Inflammatory macrophage treated with lipopolysaccharide for 1 hour (primary cell): ENCODE measurements at regions not wholly inside any gene's neighbourhood (a gene's known extent, or its start where the extent isn't known, plus 50 kb on each side); places are given as distances from the start of the nearest gene placed in this dataset.
"Not testable (repeated sequence)": the region's sequence is repeated elsewhere in the genome, so short reads cannot be mapped to it uniquely, and the experiment has no call there.

Source experiments
- DNase-seq, 2 donors: peaks; one replicate each; pipeline ENCODE4 v3.0.0-alpha.2; 2020 to 2022

DNA sequence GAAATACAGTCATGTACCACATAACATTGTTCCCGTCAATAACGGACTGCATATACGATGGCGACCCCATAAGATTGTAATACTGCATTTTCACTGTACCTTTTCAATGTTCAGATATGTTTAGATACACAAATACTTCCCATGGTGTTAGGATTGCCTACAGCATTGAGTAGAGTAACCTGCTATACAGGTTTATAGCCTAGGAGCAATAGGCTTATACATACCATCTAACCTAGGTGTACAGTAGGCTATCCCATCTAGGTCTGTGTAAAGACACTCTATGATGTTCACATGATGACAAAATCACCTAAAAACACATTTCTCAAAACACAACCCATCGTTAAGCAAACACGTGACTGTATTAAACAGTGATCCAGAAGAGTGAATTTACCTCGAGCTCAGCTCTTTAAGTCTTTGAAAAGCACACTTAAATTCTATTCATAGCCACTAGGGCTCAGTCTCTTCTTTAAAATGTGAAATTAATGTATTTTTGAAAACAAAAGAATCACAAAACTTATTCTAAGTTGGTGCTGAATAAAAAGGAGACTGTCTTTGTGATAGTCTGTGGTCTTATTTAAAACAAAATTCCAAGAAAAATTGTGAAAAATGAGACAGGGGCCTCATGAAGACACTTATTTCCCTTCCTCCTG, 239.1 kb upstream of the ARID2 start:
- no peak for DNase-seq

DNA sequence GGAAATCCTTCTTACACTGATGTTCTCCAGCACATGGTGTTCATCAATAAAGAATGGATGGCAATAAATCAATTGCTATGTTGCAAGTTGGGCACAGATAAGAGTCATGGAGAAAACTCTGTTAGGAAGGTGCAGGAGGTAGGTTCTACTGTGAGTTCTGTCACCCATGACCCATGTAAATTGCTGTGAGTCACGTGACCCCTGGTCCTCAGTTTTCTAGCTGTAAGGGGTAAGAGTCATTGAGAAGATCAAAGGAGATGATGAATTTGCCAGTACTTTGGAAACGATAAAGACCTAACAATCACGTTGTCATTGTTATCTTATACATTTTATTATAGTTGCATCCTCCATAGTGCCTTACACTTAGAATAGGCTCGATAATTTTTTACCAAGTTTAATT, 235.2 kb upstream of the ARID2 start:
- DNase-seq, result no peak

DNA sequence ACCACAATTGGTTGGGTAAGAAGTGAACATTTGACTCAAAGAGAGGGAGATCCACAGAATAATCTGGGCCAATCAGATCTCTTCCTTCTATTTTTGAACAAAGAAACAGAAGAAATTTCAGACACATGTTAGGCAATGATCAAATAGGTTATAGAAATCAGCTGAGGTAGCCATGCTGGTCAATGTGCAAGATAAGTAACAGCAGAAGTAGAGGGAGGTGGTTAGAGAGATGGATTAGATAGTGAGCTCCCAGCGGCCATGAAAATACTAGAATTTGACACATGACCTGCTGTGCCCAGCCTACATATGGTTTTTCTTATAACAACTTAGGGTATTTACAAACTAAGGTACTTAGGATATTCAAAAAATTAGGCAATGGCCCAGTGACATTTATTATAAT, 230.9 kb upstream of the ARID2 start:
- no peak for DNase-seq

DNA sequence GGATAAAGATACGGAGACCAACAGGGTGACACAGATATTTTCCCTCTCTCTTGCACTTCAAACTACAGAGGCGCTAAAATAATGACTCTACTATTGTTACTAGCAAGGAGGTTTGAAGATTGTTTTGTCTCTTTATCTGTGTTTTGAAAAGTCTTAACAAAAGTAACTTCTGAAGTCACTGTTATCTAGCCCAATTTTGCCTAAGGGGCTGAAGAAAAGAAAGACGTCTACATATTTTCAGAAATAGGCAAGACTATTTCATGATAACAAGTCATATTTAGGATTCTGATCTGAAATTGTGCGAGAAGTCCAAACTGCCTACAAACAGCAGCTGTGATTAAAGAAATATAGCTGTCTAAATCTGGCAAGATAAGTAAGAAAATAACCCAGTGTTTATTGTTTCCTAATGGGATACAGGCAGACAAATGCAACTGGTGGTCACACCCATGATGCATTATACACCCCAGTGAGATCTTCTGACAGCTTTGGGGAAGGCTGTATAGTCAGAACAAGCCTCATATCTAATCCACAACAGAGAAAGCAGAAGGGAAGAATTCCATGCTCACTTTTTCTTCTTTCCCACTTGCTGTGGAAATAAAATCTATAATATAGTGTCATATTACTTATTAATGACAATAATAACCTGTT, 226.9 kb upstream of the ARID2 start:
- DNase-seq, result no peak

DNA sequence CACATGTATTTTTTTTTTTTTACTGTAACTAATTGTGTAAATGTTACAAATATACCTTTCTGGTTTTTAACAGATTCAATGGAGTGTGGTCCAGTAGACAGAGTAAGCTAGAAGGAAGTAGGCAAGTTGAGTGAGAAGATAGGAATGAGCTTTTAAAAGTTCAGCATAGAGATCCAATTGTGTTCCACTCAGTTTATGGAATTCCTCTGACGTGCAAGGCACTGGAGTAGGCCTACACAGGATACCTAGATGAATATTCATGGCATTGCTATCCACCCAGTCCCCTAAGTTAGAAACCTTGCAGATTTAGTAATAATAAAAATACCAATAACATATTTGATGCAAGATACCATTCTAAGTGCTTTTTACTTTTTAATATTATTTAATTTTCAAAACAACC, 225.6 kb upstream of the ARID2 start:
- no peak for DNase-seq

DNA sequence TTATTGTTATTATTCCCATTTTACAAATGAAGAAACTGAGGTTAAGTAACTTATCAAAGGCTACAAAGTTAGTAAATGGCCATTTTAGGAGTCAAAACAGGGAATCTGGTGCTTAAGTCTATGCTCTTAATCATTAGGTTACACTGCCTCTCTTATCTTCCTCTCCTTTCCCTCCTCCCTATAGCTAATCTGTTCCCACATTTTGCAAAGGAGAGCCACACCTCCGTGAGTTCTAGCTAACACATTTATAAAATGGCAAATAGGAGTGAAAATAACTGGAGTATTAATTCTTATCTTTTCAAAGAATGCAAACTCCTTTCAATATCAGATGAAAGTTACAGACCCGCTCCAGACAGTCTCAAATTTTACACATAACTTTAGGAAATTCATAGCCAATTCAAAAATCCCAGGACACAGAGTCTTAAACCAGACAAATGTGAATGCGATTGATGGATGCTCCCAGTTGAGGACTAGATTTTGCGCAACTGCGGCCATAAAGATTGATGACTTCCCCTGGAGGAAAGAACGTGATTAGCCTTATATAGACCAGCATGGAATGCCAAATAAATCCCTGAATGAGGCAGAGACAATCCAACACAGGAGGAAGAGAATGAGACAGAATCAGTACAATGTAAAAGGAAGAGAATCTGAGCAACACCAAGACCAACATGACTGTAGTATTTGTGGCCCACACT, 225.0 kb upstream of the ARID2 start:
- DNase-seq, result no peak

DNA sequence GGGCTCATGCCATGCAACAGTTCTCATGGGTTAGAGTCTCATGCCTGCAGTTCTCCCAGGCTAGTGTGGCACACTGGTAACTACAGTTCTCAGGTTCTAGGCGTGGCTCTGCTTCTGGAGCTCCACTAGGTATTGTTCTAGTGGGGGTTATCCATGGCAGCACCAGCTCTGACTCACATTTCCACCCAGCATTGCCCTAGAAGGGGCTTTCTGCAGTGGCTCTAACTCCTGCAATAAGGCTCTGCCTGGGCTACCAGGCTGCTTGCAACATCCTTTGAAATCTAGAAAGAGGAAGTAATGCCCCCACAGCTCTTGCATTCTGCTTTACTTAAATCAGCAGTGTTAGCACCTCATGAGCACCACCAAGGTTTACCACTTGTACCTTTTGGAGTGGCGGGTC, 220.3 kb upstream of the ARID2 start:
- DNase-seq, result peak in 1 of 2 donors; percentile 84

DNA sequence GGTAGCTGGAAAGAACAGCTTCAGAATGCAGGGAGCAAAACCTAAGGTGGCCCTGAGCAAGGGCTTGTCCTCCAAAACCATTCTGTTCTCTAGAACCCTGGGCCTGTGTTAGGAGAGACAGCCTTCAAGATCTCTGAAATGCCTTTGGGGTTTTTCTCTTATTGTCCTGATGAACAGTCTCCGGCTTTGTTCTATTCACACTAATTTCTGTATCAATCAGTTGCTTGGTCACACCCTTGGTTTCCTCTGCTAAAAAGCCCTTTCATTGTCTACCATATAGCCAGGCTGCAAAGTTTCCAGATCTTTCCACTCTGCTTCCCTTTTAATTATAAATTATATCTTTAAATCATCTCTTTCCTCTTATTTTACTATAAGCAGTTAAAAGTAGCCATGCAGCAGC, 219.9 kb upstream of the ARID2 start:
- no peak for DNase-seq

DNA sequence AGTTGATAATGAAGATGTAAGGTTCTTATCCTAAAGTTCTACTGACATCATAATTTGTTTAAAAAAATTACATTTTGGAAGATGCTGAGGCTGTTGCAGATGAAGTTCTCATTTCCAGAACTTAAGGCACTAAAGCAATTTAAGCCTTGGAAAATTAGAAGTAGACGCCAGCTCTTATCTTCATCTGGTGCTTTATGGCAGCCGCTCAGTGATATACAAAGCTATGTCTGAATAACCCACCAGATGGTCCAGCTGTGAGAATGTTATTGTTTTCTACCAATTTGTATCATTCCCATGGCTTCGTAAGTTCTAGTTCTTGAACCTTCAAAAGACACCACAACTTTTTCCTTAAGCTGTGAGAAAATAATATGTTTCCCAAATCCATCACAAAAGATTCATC, 212.1 kb upstream of the ARID2 start:
- DNase-seq, result no peak

DNA sequence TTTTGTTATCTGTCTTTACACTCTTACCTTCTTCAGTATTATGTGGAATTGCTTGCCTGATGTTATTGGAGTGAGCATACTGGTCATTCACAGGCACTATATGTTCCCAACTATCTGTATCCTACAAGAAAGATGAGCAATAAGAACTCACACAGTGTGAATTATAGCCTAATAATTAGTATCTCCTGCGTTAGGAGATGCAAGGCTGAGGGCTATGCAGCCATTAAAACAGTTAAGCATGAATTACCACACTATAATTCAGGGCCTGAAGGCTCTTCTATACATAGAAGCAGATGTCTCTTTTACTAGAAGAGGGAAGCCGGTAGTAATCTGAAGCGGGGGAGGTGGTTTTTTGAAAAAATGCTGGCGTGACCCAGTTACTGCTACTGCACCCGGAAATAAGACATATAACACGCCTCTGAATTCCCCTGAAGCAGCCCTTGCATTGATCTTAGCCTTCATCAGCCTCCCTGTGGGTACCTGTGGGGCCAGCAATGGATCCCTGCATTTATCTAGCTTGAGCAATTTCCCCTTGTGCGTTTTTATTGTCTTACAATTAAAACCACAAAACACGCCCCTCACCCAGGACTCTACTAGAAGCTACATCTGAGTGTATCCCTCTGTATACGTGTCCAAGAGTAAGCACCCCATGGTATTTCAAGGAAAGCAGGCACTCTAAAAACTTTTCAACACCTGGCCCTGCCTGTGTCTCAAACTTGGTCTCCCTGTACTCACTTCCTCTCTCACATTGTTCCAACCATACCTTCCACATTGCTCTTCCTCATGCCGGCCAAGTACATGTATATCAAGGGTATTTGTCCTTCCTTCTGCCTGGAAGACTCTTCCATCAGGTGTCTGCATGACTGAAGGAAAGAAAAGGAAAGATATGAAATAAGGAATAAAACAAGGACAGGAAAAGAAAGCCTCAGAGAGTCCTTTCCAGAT, 210.9 kb upstream of the ARID2 start:
- peak; percentile 32 to 38 for DNase-seq

DNA sequence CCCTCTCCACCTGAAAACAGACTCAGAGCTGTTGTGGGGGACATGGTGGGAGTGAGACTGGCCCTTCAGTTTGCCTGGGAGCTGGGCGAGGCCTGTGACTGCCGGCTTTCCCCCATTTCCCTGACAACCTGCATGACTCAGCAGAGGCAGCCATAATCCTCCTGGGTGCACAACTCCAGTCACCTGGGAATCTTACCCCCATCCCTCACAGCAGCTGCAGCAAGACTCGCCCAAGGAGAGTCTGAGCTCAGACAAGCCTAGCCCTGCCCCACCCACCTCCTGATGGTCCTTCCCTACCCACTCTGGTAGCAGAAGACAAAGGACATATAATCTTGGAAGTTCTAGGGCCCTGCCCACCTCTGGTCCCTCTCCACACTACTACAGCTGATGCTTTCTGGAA, 207.3 kb upstream of the ARID2 start:
- DNase-seq, result no peak

DNA sequence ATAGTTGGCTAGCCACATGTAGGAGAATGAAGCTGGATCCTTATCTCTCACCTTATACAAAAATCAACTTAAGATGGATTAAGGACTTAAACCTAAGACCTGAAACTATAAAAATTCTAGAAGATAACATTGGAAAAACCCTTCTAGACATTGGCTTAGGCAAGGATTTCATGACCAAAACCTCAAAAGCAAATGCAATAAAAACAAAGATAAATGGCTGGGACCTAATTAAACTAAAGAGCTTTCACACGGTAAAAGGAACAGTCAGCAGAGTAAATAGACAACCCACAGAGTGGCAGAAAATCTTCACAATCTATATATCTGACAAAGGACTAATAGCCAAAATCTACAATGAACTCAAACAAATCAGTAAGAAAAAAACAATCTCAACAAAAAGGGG, 202.7 kb upstream of the ARID2 start:
- DNase-seq, result not testable (repeated sequence)

DNA sequence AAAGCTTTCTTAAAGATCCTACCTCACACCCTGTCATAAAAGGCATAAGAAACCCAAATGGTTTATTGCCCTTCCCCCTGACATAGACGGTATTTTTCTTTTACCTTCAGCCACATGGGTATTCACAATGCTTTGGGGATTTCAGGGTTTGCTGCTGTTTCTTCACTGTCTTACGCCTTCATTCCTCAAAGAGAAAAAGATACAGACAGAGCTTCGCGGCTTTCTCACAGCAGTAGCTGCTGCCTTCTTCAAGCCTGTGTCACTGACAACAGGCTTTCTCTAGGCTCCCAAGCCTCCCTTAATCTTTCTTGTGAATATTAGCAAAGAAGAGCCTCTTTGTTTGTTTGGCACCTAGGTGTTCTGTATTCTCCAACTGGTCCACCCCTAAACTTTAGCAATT, 197.4 kb upstream of the ARID2 start:
- no peak for DNase-seq

DNA sequence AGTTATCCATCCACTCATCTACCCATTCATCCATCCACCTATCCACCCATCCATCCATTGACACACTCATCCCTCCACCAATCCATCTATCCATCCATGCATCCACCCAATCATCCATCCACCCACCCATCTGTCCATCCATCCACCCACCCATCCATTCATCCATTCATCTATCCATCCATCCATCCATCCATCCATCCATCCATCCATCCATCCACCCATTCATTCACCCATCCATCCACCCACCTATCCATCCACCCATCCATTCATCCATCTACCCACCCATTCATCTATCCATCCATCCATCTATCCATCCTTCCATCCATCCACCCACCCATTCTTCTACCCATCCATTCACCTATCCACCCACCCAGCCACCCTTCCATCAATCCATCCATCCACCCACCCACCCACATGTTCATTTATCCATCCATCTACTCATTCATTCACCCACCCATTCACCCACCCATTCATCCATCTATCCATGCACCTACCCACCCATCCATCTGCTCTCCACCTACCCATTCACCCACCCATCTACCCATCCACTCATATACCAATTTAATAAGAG, 193.8 kb upstream of the ARID2 start:
- DNase-seq, result no peak

DNA sequence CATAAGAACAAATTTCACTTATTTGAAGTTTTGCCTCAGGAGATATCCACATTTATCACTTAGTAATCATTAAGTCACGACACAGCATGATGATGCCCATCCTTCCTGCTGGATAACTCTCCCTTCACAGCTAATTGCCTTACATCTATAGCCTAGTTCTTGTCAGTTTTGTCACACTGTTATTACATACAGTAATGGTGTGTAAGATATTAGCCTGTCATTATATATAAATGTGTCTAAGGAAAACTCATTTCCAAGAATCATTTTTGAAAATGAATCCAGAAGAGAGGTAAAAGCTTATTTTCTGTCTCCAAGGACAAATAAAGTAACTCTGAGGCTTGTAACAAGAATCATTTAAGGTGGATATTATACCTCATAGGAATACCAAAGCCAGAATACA, 193.2 kb upstream of the ARID2 start:
- DNase-seq, result no peak

DNA sequence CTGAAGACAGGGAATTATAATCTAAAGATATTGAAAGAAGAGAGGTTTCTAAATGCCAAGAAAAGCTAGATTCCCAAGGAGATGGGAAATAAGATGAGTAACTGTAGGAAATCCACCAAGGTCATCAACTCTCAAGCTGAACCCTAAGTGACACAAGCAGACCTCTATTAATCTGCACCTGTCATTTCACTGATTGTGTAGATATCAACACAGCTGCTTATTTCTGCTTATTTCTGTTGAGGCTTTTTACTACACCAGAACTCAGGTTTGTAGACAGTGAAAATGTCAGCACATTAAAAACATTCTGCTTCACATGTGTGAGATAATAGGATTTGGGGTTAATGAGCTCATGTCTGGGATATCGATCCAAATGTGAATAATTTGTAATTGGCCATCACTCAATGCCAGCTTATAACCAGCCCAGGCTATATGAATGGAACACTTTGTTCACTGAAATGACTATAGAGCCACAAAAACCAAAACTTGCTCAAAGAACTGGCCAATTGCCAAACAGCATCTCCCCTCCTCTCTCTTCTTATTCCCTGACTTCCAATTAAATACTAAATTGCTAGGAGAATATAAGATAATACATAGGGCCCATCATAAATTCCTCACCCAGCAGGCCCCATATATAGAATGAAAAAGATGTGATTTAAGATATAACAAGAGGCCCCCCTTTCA, 188.7 kb upstream of the ARID2 start:
- no peak for DNase-seq

DNA sequence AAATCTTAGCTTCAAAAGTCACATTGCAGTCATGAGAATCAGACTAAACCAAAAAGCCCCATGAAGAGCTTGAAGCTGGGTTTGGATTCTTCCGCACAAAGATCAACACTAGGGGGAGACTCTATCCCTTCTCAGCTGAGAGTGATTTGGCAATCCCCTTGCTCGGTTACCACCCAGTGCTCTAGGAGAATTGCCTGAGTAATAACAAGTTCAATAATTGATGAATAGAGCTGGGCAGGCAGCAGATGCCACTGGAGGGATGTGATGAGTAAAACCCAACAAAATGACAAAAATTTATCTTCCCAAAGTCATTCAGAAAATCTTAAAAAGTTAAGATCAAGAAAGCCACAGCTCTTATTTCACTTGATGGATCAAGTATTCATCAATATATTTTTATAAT, 185.6 kb upstream of the ARID2 start:
- DNase-seq, result peak; percentile 75 to 93

DNA sequence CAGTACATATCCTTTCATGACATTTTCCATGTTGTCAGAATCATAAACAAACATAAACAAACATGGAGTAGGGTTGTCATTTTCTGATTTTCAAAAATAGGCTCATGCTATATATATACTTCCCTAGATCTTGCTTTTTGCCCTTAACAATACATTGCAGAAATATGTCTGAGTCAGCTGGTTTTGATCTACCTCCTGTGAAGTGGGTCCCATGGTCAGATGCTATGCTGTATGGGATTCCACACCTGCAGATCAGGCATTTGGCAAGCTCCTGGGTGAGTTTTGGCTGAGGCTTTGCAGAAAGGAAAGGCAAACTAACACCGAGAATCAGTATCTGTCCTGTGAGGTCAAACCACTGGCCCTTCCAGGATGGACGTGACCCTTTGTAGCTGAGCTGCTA, 183.0 kb upstream of the ARID2 start:
- DNase-seq, result no peak

DNA sequence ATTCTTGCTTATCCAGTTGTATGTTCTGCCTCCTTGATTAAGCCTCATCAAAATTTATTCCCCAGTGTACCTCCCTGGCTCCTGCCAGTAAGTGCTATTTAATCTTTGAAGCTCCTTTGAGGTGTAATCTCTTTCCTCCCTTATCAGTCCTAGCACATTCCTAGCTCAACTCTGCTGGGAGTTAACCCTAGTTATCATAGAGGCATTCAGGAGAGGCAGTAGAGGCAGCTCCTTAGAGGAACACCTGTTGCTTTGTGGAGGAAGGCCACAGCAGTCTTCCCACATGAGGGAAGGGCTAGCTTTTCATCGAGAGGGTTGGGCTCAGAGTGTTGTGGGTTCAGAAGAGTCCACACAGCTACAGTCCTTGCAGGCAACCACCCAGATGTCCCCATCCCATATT, 182.4 kb upstream of the ARID2 start:
- no peak for DNase-seq

DNA sequence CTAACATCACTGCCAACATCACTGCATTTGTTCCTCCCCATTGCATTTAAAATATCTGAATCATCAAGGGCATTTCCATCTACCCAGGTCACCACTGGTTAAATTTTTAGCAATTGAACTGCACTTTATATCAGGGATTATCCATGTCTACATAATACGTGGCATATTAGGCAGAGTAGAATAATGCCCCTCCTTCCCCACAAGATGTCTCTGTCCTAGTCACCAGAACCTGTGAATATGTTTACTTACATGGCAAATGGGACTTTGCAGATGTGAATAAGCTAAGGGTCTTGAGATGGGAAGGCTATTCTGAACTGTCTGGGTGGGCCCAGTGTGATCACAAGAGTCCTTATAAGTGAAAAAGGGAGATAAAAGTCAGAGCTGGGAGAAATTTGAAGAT, 181.7 kb upstream of the ARID2 start:
- DNase-seq, result peak in 1 of 2 donors; percentile 14

DNA sequence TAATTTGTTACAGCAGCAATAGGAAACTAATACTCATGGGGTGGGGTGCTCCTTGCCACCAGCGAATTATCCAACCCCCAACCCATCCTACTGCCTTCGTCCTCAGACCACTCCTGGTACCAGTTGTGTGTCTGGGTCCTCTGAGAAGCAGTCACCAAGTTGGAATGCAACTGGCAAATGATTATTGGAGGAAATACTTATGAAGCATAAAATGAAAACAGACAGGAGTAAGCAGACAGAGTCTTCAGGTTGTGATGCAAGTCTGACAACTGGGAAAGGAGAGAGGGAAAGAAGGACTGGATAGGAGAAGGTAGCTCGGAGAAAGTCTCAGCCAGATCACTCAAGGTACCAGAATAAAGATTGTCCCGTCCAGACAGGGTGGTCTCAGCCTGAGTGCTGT, 181.1 kb upstream of the ARID2 start:
- DNase-seq, result no peak

DNA sequence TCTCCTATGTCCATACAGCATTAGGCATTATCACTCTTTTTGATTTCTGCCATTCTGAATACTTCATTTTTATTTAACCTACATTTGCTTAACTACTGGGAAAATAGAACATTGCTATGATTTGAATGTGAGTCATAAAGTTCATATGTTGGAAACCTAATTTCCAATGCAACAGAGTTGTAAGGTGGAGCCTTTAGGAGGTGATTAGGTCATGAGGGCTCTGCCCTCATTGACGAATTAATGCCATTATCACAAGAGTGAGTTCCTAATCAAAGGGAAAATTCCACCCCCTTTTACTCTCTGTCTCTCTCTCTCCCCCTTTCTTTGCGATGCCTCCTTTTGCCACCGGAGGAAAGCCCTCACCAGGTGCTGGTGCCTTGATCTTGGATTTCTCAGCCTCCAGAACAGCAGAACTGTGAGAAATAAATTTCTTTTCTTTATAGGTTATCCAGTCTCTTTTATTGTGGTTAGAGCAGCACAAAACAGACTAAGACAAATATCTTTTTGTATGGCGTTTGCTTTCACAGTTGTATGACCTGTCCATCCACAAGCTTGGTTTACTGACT, 180.1 kb upstream of the ARID2 start:
- no peak for DNase-seq
